ENCODE measurements at regions not wholly inside any gene's neighbourhood (a gene's known extent, or its start where the extent isn't known, plus 50 kb on each side); places are given as distances from the start of the nearest gene placed in this dataset.
A peak's percentile ranks its signal among the peaks of the same experiment; 100 is the strongest.

- no peak for DNase-seq
These were observed 90.0 kb upstream of the PRR5 start for GRCh38 chr22:44611880-44612496.

DNA sequence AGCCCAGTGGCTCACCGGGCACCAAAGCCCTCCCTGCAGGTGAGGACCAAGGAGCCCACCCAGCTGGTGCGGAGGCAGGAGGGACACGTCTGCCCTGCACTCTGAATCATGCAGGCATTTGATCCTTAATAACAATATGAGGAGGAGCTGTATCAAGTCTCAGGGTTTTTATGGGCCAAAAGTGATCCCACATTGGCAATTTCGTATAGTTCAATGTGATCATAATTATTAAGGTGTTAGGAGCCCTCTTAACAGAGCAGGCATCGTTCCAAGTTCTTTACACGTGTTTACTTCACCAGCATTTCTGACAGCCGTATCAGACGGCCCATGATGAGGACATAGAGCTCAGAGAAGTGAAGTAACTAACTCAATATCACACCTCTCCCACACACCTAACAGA, 91.9 kb upstream of the PRR5 start:
- no peak for DNase-seq

DNA sequence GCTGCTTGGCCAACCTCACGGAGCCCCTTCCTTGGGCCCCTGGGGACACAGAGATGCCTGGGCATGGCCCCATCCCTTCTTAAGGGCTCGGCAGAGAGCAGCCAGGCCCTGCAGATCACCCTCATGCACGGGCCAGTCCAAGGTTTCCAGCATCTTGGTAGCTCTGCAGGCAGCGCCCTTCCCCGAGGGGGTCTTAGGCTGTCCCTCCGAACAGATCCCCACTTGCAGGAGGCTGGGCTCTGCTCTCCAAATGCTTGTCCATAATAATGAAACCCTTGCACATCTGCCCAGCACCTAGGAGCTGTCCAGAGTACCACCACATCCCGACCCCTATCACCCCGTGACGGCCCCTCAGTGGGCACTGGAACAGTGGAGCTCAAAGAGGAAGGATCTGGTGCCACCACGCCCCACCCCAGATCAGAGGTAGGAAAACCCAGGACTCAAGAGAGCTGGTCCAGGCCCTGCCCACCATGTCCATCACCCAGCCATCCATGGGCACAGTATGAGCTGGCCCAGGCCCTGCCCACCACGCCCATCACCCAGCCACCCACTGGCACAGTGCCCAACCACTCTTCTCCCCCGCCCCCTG, 92.5 kb upstream of the PRR5 start:
- no peak for DNase-seq

DNA sequence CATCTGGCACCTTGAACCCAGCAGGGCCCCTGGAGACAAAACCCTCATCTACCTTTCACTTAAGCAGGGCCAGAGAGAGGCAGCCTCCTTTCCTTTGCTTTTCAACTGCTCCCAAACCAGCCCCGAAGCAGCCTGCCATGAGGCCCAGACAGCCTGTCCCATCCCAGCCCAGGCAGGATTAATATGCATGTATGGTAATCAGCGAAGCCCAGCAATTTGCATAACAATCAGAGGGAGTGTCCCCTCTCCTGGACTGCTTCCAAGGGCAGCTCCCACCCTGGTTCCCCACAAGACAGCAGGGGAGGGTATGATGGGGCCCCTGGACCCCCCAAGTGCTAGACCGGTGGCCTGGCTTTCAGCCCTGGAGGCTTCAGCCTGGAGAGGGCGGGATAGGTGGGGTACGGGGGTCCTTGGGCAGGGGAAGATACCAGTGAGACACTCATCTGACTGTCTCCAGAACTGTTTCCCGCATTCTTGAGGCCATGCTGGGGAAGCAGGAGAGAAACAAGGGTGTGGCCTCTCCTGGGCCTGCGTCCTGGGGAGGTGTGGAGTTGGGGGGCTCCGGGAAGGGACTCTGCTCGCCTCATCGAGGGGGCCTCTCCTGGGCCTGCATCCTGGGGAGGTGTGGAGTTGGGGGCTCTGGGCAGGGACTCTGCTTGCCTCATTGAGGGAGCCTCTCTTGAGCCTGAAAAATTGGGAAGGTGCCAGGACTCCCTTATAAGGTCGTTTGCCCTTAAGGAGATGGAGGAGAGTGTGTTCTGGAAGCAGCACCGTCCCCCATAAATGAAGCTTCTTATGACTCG, 93.2 kb upstream of the PRR5 start:
- DNase-seq = no peak

GRCh38 chr22:44606126-44606525, 95.9 kb upstream of the PRR5 start:
- DNase-seq = no peak

GRCh38 chr22:44605486-44605885, 96.5 kb upstream of the PRR5 start:
- no peak for DNase-seq

DNA sequence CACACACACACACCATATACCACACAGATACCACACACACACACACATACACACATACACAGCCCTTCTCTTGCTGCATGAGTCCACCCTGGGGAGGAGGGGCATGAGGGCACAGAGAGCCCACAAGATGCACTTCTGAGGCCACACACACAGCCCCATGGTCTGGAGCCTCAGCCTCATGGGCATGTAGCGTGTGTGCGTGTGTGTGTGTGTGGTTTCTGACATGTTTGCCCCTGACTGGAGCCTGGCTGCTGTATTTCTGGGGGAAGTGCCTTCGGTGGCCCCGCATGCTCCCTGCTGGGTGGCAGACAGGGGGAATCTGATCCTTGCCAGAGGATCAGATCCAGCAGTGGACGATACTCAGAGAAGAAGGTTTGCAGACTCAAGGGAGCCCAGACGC, 97.0 kb upstream of the PRR5 start:
- DNase-seq = no peak

DNA sequence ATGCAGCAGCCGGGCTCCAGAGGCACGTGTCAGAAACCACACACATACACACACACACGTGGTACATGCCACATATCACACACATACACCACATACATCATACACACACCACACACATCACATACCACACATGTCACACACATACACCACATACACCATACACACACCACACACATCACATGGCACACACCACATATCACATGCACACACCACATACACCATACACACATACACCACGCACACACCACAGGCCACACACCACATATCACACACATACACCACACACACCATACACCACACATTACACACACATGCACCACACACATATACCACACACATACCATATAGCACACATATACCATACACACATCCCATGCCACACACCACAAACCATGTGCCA, 97.5 kb upstream of the PRR5 start:
- no peak for DNase-seq

DNA sequence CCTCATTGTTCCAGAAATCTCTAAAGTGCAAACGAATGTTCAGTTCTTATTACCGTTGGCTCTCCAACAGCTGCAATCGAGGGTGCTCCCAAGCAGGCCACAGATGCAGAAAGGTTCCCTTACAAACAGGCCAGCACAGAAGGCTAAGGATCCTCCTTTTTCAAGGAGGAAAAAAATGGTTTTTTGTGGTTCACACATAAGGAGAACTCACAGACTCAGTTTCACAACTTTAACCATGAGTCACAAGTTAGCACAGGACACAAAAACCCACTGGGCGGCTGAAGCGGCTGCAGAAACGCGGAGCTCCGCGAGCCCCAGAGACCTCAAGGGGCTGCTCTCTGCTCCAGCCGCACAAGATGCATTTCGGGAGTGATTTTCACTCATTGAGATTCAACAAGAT, 98.2 kb upstream of the PRR5 start:
- DNase-seq = peak; percentile 34

DNA sequence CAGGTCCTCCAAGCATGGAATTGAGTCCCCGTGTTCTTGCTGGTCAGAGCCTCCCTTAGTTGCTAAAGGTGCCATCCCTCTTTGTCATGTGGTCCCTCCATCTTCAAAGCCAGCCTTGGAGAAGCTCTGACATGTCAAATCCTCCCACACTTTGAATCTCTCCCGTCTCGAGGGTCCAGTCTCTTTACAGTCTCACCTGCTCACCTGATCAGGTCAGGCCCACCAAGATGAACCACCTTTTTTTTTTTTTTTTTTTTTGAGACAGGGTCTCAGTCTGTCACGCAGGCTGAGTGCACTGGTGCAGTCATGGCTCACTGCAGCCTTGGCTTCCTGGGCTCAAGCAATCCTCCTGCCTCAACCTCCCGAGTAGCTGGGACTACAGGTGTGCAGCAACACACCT, 100.3 kb upstream of the PRR5 start:
- DNase-seq = no peak

GRCh38 chr22:44601189-44601588, 100.8 kb upstream of the PRR5 start:
- DNase-seq = no peak

DNA sequence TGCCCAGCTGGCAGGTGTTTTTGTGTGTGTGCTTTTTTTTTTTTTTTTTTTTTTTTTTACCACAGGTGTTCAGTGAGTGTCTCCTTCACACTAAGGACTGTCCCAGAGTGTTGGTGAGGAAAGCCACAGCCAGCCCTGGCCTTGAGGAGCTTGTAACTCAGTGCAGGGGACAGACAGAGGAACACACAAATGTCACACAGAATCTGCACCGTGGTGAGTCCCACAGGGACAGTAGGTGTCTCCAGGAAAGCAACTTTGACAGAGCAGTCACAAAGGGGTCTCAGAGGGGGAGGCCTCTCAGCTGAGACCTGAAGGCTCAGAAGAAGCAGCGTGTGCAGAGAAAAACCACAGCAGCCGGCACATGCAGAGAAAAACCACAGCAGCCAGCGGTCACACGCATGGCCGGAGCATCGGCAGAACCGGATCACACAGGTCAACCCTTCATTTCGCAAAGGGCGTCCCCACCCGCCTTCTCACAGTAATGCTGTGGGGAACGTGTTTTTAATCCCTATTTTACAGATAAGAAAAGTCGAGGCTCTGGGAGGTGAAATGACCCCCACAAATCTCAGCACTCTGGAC, 101.7 kb upstream of the PRR5 start:
- no peak for DNase-seq

GRCh38 chr22:44599500-44600140, 101.6 kb upstream of the RTL6 start:
- DNase-seq = no peak

DNA sequence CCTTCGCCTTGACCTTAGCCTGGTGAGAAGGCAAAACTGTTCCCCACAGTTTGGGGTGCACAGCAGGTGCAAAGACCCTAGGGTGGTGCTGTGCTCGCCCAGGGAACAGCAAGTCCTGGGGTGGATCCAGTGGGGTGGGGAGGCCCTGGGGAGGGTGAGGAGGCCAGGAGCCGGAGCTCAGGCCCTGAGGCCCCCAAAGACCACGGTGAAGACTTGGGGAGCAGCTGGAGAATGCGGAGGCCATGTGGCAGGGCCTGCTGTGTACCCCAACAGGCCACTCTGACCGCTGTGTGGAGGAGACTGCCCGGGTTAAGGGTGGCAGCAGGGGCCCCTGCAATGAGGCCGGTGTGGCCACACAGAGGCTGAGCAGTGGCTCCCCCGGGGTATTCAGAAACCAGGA, 101.1 kb upstream of the RTL6 start:
- no peak for DNase-seq

DNA sequence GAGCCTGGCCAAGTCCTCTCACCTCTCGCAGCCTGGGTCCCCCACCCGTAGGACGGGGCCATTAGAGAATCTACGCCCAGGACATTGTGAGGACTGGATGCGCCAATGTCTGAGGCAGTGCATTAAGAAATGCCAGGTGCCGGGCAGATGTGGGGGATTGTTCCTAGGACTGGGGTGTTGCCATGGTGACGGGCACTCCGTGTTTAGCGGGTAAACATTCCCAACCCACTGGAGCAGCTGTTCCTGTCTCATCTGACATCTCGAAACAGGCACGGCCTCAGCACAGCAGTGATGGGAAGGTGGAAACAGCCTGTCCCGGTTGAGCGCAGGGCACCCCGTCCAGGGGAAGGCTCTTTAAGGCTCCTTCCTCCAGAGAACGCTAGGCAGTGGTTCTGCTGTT, 99.6 kb upstream of the RTL6 start:
- DNase-seq = no peak

DNA sequence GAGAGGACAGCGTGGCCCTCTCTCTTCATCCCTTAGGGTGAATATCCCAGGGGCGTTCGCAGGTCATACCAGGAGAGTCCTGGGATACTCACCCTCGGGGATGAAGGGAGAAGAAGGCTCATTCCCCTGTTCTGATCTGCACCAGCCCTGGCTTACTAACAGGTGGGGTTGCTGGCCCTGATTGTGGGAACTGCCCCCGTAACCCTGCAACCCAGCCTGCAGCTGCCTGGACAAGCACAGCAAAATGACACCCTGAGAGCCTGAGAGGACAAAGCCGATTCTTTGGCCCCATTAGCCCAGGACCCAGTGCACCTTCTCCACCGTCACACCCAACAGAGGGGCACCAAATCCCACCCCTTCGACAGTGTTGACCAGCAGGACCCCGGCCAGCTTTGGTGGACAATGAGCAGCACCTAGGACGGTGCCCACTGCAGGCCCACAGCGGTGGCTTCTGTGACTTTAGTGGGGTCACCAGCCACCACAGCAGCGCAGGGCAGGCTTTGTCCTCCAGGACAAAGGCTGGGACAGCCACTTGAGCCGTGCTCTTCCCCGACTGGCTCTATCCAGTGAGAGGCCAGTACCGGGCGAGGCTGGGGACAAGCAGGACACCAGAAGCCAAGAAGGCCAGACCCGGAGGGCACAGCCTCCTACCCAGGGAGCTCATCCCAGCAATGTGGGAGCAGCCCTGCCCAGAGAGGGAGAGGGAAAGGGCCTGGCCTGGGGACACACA, 98.5 kb upstream of the RTL6 start:
- DNase-seq = no peak

DNA sequence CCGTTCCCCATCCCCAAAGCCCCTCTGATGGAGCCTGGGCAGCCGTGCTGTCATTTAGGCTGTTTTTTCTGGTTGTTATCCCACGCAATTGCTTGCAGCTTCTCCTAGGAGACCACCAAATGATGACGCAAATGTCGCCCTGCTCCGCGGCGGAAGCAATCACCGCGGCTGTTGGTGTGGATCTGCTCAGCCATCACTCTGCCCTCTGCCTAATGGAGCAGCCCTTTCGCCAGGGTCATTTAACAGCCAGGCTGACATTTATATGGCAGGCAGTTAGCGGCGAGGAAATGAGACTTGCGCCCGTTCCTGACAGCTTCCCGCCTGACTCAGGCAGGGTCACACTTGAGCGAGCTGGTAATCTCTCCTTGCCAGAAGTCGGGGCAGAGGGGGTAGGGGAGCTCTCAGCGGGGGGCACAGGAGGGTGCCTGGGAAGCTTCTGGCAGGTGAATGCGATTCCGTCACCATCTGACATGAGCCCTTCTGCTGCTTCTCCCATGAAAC, 97.9 kb upstream of the RTL6 start:
- no peak for DNase-seq

DNA sequence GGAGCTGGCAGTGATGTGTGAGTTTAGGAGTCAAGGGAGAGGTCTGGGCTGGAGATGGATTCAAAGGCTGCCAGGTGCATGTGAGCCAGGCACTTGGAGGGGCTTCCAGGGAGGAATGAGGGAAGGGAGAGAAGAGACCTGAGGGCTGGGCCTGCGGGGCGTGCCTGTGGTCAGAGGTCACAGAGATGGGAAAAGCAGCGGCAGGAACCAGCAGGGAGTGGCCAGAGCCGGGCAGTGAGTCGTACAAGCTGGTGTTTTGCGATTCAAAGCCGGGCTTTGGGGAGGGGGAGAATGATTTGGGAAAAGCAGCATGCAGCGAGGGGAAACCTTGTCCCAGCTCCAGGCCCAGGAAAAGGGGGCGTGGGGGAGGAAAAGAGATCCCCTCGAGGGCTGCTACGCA, 96.9 kb upstream of the RTL6 start:
- DNase-seq = no peak

GRCh38 chr22:44592824-44593148, 94.8 kb upstream of the RTL6 start:
- DNase-seq = no peak

- no peak for DNase-seq
These were observed 94.2 kb upstream of the RTL6 start for GRCh38 chr22:44592126-44592823.

GRCh38 chr22:44591146-44591790, 93.2 kb upstream of the RTL6 start:
- no peak for DNase-seq

DNA sequence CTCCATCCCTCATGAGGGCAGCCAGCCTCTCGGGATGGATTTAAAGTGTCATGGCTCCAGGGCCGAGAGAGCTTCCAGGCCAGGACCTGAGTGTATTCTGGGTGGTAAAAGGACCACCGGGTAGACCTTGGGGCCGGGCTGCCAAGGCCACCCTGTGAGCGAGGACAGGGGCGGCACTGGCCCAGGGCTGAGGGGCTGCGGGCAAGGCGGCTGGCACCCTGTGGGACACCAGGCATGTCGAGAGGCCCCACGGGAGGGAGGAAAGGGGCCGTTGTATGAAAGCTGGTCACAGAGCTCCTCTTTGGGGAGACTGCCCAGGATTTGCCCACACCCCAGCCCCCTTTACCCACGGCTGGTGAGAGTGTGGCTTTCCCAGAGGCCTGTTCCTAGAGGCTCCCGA, 92.3 kb upstream of the RTL6 start:
- no peak for DNase-seq

Measured in CD4-positive, alpha-beta T cell treated with Interferon gamma for 1 hour (primary cell).